Thyroid gland (tissue), 4 donors: ENCODE measurements at regions not wholly inside any gene's neighbourhood (a gene's known extent, or its start where the extent isn't known, plus 50 kb on each side); places are given as distances from the start of the nearest gene placed in this dataset.
"Not testable (repeated sequence)": the region's sequence is repeated elsewhere in the genome, so short reads cannot be mapped to it uniquely, and the experiment has no call there.

Experiments used
- DNase-seq, 2 donors: peaks; one replicate each; pipeline ENCODE4 v3.0.0-alpha.2; 2019
- H3K27ac ChIP-seq, 3 donors: fragments of 200-600 bp; sonication (generic); 1 replicate in 2 of 3; 2 replicates in 1 of 3; pipeline ENCODE4 v1.5.1; 2016 to 2019; ENCODE audit warnings: mild to moderate bottlenecking in 1 of 3, moderate library complexity in 1 of 3
- H3K27me3 ChIP-seq: fragments of 200-600 bp; sonication (generic); one replicate; pipeline ENCODE4 v1.5.1; 2019
- H3K36me3 ChIP-seq, 2 donors: fragments of 200-600 bp; sonication (generic); one replicate each; pipeline ENCODE4 v1.5.1; 2016 to 2019
- H3K4me1 ChIP-seq, 2 donors: fragments of 200-600 bp; sonication (generic); one replicate each; pipeline ENCODE4 v1.5.1; 2017 to 2019
- H3K4me3 ChIP-seq, 3 donors: fragments of 200-600 bp; sonication (generic); replicated peaks in 1 of 3; 1 replicate in 2 of 3; 2 replicates in 1 of 3; pipeline ENCODE4 v1.5.1; 2016; ENCODE audit warnings: mild to moderate bottlenecking in 1 of 3
- H3K9me3 ChIP-seq: fragments of 200-600 bp; sonication (generic); one replicate; pipeline ENCODE4 v1.5.1; 2017
- POLR2A ChIP-seq, 2 donors: fragments of 450-650 bp; IDR thresholded peaks; one replicate each; pipeline ENCODE4 v1.6.1; 2017; ENCODE audit warnings: antibody characterized with exemption in 2 of 2, mild to moderate bottlenecking in 2 of 2, moderate library complexity in 1 of 2
- WGBS, 2 donors: methylation state at CpG; one replicate each; pipeline ENCODE4 v1.1.5; 2017; 5-methylcytosine and 5-hydroxymethylcytosine counted together
- intact Hi-C: fragments of 100-400 bp; cut with DNase I; formaldehyde crosslinking; loops from one replicate; pipeline ENCODE4 v1.15.1; 2023
- TF ChIP-seq, protein P1 (sequence below), 6 experiments: fragments of 200-600 bp in 3 of 6; fragments of 450-650 bp in 3 of 6; sonication (generic) in 3 of 6; IDR thresholded peaks; one replicate each; pipeline ENCODE4 v1.5.1; 2016 to 2019; ENCODE audit warnings: antibody characterized with exemption in 6 of 6, mild to moderate bottlenecking in 2 of 6, inconsistent platforms in 1 of 6, moderate library complexity in 1 of 6

GRCh38 chr2:117351396-117351795, 463.1 kb upstream of the DDX18 start:
- H3K4me1 ChIP-seq: no peaks in the 10 kb centered on the region
- DNase-seq: no peak
- H3K27ac ChIP-seq: no peak overlapping the region
- 79 to 88% methylated on average over 4 of the region's 4 CpGs for WGBS, 2 donors
- TF ChIP-seq POLR2A (IDR thresholded peaks at IDR 0.05): no peak
- TF ChIP-seq, protein P1, sequence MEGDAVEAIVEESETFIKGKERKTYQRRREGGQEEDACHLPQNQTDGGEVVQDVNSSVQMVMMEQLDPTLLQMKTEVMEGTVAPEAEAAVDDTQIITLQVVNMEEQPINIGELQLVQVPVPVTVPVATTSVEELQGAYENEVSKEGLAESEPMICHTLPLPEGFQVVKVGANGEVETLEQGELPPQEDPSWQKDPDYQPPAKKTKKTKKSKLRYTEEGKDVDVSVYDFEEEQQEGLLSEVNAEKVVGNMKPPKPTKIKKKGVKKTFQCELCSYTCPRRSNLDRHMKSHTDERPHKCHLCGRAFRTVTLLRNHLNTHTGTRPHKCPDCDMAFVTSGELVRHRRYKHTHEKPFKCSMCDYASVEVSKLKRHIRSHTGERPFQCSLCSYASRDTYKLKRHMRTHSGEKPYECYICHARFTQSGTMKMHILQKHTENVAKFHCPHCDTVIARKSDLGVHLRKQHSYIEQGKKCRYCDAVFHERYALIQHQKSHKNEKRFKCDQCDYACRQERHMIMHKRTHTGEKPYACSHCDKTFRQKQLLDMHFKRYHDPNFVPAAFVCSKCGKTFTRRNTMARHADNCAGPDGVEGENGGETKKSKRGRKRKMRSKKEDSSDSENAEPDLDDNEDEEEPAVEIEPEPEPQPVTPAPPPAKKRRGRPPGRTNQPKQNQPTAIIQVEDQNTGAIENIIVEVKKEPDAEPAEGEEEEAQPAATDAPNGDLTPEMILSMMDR (IDR thresholded peaks at IDR 0.05): no peak
- H3K27me3 ChIP-seq: no peaks in the 10 kb centered on the region
- no peaks in the 10 kb centered on the region for H3K36me3 ChIP-seq
- intact Hi-C loops: no loop called here
- no peaks in the 10 kb centered on the region for H3K9me3 ChIP-seq
- H3K4me3 ChIP-seq: no peak overlapping the region

DNA sequence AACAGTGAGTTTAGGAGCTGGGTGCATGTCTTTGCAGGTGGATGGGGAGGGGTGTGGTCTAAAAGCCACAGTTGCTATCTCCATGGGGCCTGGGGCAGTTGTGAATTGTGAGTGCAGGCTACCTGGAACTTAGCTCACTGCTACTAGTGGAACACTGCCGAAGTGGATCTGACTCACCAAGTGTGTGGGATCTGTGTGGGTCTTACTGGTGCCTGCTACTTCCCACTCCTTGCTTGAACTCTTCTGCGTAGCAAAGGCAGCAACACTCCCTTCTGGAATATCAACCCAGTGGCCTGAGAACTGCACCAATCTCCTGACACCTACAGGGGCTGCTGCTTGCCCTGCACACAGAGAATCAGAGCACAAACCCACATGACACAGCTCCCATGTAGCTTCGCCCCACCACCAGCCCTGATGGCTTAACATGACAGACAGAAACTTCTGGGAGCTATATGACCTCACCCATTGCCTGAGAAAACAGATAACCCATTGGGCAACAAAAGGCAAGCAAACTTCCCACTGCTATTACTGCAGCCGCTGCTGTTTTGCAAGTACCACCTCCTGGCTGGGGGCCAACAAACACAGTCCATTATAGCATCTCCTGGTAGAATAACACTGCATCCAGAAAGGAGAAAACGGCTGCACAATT, 455.1 kb upstream of the DDX18 start:
- Histone ChIP-seq H3K4me1 (no peaks in the 10 kb centered on the region), H3K36me3 (no peaks in the 10 kb centered on the region), H3K27me3 (no peaks in the 10 kb centered on the region), H3K27ac (no peak overlapping the region), H3K4me3 (no peak overlapping the region), H3K9me3 (no peaks in the 10 kb centered on the region)
- intact Hi-C loops: no loop called here
- TF ChIP-seq, protein P1 (IDR thresholded peaks at IDR 0.05): no peak
- TF ChIP-seq POLR2A (IDR thresholded peaks at IDR 0.05): no peak
- WGBS, 2 donors: 49 to 51% methylated on average over 5 of the region's 5 CpGs
- DNase-seq: no peak

- Histone ChIP-seq H3K4me1 (no peaks in the 10 kb centered on the region), H3K36me3 (no peaks in the 10 kb centered on the region), H3K4me3 (no peak overlapping the region), H3K27ac (no peak overlapping the region), H3K27me3 (no peaks in the 10 kb centered on the region), H3K9me3 (no peaks in the 10 kb centered on the region)
- no peak for DNase-seq
- TF ChIP-seq POLR2A (IDR thresholded peaks at IDR 0.05): no peak
- TF ChIP-seq, protein P1 (IDR thresholded peaks at IDR 0.05): no peak
- intact Hi-C loops: no loop called here
- WGBS, 2 donors: 74 to 83% methylated on average over 2 of the region's 2 CpGs
Measured at GRCh38 chr2:117360586-117360985, 453.9 kb upstream of the DDX18 start.

GRCh38 chr2:117378653-117379052, 435.8 kb upstream of the DDX18 start:
- H3K9me3 ChIP-seq: no peaks in the 10 kb centered on the region
- 66 to 67% methylated on average over 4 of the region's 4 CpGs for WGBS, 2 donors
- no peak overlapping the region for H3K4me3 ChIP-seq

DNA sequence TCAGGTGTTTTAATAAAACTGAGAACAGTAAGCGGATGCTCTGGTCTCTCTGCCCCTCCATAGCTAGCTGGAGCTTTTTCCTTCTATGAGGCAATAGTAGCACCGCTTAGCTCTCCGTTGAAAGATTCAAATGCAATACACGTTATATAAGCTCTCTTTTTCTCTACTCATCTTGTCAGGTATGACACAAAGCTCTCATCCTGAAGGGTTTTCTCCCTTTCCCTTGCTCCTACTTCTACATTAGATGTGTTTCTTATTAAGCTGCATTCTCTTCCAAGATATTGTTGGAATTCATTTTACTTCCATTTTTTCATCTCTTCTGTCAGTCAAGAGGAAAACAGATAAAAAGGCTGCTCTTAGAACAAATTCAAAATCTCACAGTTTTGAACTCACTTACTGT, 434.6 kb upstream of the DDX18 start:
- Histone ChIP-seq H3K9me3 (no peaks in the 10 kb centered on the region), H3K27ac (no peak overlapping the region), H3K4me1 (no peaks in the 10 kb centered on the region), H3K4me3 (no peak overlapping the region), H3K27me3 (no peaks in the 10 kb centered on the region), H3K36me3 (no peaks in the 10 kb centered on the region)
- 86 to 88% methylated on average over 4 of the region's 4 CpGs for WGBS, 2 donors
- intact Hi-C loops: no loop called here
- DNase-seq: no peak
- TF ChIP-seq, protein P1 (IDR thresholded peaks at IDR 0.05): no peak
- TF ChIP-seq POLR2A (IDR thresholded peaks at IDR 0.05): no peak

More at GRCh38 chr2:117378653-117379052, 435.8 kb upstream of the DDX18 start:
- TF ChIP-seq, protein P1 (IDR thresholded peaks at IDR 0.05): no peak
- TF ChIP-seq POLR2A (IDR thresholded peaks at IDR 0.05): no peak
- intact Hi-C loops: no loop called here
- Histone ChIP-seq H3K27ac (no peak overlapping the region), H3K4me1 (no peaks in the 10 kb centered on the region), H3K27me3 (no peaks in the 10 kb centered on the region), H3K36me3 (no peaks in the 10 kb centered on the region)
- DNase-seq: no peak

DNA sequence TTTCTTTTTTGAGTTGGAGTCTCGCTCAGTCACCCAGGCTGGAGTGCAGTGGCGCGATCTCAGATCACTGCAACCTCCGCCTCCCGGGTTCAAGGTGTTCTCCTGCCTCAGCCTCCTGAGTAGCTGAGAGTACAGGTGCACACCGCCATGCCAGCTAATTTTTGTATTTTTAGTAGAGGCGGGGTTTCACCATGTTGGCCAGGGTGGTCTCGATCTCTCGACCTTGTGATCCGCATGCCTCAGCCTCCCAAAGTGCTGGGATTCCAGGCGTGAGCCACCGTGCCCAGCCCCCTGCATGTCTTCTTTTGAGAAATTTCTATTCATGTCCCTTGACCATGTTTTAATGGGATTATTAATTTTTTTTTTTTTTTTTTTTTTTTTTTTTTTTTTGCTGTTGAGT, 430.5 kb upstream of the DDX18 start:
- H3K4me1 ChIP-seq, H3K27me3 ChIP-seq, H3K4me3 ChIP-seq, H3K36me3 ChIP-seq, DNase-seq, H3K9me3 ChIP-seq, intact Hi-C loops, H3K27ac ChIP-seq: not testable (repeated sequence)
- WGBS, 2 donors: 92 to 94% methylated on average over 12 of the region's 12 CpGs
